ENCODE measurements at regions not wholly inside any gene's neighbourhood (a gene's known extent, or its start where the extent isn't known, plus 50 kb on each side); places are given as distances from the start of the nearest gene placed in this dataset.

DNA sequence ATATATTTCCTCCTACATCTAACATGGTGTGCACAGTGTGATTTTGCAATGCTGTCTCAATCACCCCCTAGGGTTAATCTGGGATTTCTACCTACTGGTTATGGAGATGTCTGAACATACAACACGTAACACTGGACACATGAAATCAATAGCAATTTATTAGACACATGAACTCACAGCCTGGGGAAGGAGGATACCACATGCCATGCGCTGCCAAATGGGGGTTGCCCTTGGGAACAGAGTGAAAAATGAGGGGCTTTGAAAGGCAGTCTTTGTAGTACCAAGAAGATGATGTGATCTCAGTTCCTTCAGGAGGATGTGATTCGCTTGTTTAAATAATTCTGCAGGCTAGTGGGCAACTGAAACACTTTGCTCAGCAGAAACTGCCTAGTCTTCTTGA lies 253.6 kb upstream of the LRRC4C start:
- ATAC-seq (no peak), DNase-seq (ENCODE audit: low read depth, low spot score) (no peak)
- H3K4me1 ChIP-seq (ENCODE audit: control insufficient read depth, insufficient read depth, low read length): no peaks in the 10 kb centered on the region
- H3K4me3 ChIP-seq (ENCODE audit: low read depth in 2 of 2, low read length in 2 of 2): no peak overlapping the region
- intact Hi-C loops (cut with micrococcal nuclease; ENCODE audit: unreplicated experiment): no loop called here
- in situ Hi-C loops (cut with HindIII; ENCODE audit: low pct_unique_long_range_greater_than_20kb, low sequenced_read_pairs): no loop called here
- no peaks in the 10 kb centered on the region for H3K36me3 ChIP-seq (ENCODE audit: control insufficient read depth, insufficient read depth, low read length)
- POLR2A ChIA-PET: no interaction called here
- TF ChIP-seq CTCF (IDR thresholded peaks at IDR 0.05): no peak
- TF ChIP-seq POLR2AphosphoS5 (IDR thresholded peaks at IDR 0.05; ENCODE audit: low read depth, low read length): no peak
- TF ChIP-seq REST (IDR thresholded peaks at IDR 0.05; ENCODE audit: insufficient read depth in 1 of 2, low read depth in 2 of 2, low read length in 1 of 2): no peak
- TF ChIP-seq TCF7L2 (IDR thresholded peaks at IDR 0.05; ENCODE audit: low read depth, low read length): no peak
- no peak for TF ChIP-seq SIN3A (IDR thresholded peaks at IDR 0.05; ENCODE audit: borderline replicate concordance, insufficient read depth, low read depth, low read length)
- H3K27me3 ChIP-seq (ENCODE audit: control insufficient read depth, insufficient read depth, low read length): no peaks in the 10 kb centered on the region
- no peaks in the 10 kb centered on the region for H3K9me3 ChIP-seq (ENCODE audit: control insufficient read depth, insufficient read depth, low read depth, low read length)
- CTCF ChIA-PET: no interaction called here
- no TSS peak for BruUV-seq (replicated peaks)
- no peak overlapping the region for H3K27ac ChIP-seq (ENCODE audit: low read length)

DNA sequence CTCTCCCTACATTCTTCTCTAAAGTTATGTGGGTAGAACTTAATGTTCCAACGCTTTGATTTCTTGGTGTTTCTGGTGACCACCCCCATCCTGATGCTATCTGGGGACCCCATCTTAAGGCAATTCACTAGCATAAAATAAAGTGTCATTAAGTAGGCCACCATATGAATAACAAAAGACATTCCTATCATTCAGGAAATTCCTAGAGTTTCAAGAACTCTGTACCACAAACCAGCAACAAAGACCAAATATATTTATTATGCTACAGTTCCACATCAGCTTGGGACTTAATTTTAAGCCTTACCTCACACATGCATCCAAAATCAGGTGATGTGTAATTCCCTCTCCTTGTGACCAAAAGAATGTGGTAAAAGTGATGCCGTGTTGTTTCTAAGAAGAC lies 254.6 kb upstream of the LRRC4C start:
- ATAC-seq (no peak), DNase-seq (ENCODE audit: low read depth, low spot score) (no peak)
- CTCF ChIA-PET: no interaction called here
- H3K4me3 ChIP-seq (ENCODE audit: low read depth in 2 of 2, low read length in 2 of 2): no peak overlapping the region
- no peaks in the 10 kb centered on the region for H3K27me3 ChIP-seq (ENCODE audit: control insufficient read depth, insufficient read depth, low read length)
- H3K9me3 ChIP-seq (ENCODE audit: control insufficient read depth, insufficient read depth, low read depth, low read length): no peaks in the 10 kb centered on the region
- in situ Hi-C loops (cut with HindIII; ENCODE audit: low pct_unique_long_range_greater_than_20kb, low sequenced_read_pairs) (no loop called here), intact Hi-C loops (cut with micrococcal nuclease; ENCODE audit: unreplicated experiment) (no loop called here)
- TF ChIP-seq POLR2AphosphoS5 (IDR thresholded peaks at IDR 0.05; ENCODE audit: low read depth, low read length): no peak
- TF ChIP-seq REST (IDR thresholded peaks at IDR 0.05; ENCODE audit: insufficient read depth in 1 of 2, low read depth in 2 of 2, low read length in 1 of 2): no peak
- TF ChIP-seq TCF7L2 (IDR thresholded peaks at IDR 0.05; ENCODE audit: low read depth, low read length): no peak
- TF ChIP-seq SIN3A (IDR thresholded peaks at IDR 0.05; ENCODE audit: borderline replicate concordance, insufficient read depth, low read depth, low read length): no peak
- TF ChIP-seq CTCF (IDR thresholded peaks at IDR 0.05): no peak
- no peaks in the 10 kb centered on the region for H3K36me3 ChIP-seq (ENCODE audit: control insufficient read depth, insufficient read depth, low read length)
- POLR2A ChIA-PET: no interaction called here
- no peaks in the 10 kb centered on the region for H3K4me1 ChIP-seq (ENCODE audit: control insufficient read depth, insufficient read depth, low read length)
- BruUV-seq (replicated peaks): no TSS peak
- H3K27ac ChIP-seq (ENCODE audit: low read length): no peak overlapping the region

Data from Panc1 (cell line).